PC-9 (cell line): ENCODE measurements at regions not wholly inside any gene's neighbourhood (a gene's known extent, or its start where the extent isn't known, plus 50 kb on each side); places are given as distances from the start of the nearest gene placed in this dataset.

Experiments
- BruUV-seq: library from RNA; stranded (reverse); fragments of 400-500 nt; replicated peaks from 2 replicates; lab custom pipeline; 2021; lab: Mats Ljungman, UMichigan
- CTCF ChIA-PET: fragments of 300-600 bp; sonication (Branson Sonifier 250); formaldehyde crosslinking; loops from one replicate; lab custom pipeline; 2022; ENCODE audit warnings: antibody characterized with exemption; lab: Charles Lee
- POLR2A ChIA-PET: fragments of 300-600 bp; sonication (Branson Sonifier 250); formaldehyde crosslinking; loops from one replicate; lab custom pipeline; 2022; ENCODE audit warnings: antibody characterized with exemption; ENCODE audit not compliant: unreplicated experiment; lab: Charles Lee
- DNase-seq, 2 experiments: peaks; one replicate each; pipeline versions ENCODE4 v3.0.0 to v3.0.0-alpha.2; 2015 to 2022; ENCODE audit warnings: mixed read lengths in 1 of 2
- H2AFZ ChIP-seq: fragments of 200-600 bp; sonication (generic); 2 replicates; pipeline ENCODE4 v1.8.1; 2017; ENCODE audit warnings: antibody characterized with exemption
- H3F3A ChIP-seq: fragments of 200-600 bp; sonication (generic); 2 replicates; pipeline ENCODE4 v1.8.1; 2017; ENCODE audit warnings: antibody characterized with exemption, mild to moderate bottlenecking, low read depth; ENCODE audit not compliant: insufficient read depth
- H3K27ac ChIP-seq: fragments of 200-600 bp; sonication (generic); 2 replicates; pipeline ENCODE4 v1.6.1; 2016; ENCODE audit warnings: mixed run types
- H3K27me3 ChIP-seq: fragments of 200-600 bp; sonication (generic); 2 replicates; pipeline ENCODE4 v1.6.1; 2016; ENCODE audit warnings: low read depth, mixed run types; ENCODE audit not compliant: insufficient read depth
- H3K36me3 ChIP-seq: fragments of 200-600 bp; sonication (generic); 2 replicates; pipeline ENCODE4 v1.6.1; 2016; ENCODE audit warnings: low read depth, mixed run types
- H3K4me1 ChIP-seq: fragments of 200-600 bp; sonication (generic); replicated peaks from 2 replicates; pipeline ENCODE4 v1.6.1; 2016; ENCODE audit warnings: mixed run types; ENCODE audit not compliant: insufficient read depth
- H3K4me2 ChIP-seq: fragments of 200-600 bp; sonication (generic); 2 replicates; pipeline ENCODE4 v1.6.1; 2017; ENCODE audit warnings: mixed run types
- H3K4me3 ChIP-seq: fragments of 200-600 bp; sonication (generic); 2 replicates; pipeline ENCODE4 v1.6.1; 2016; ENCODE audit warnings: mixed run types
- H3K79me2 ChIP-seq: fragments of 200-600 bp; sonication (generic); 2 replicates; pipeline ENCODE4 v1.6.1; 2017; ENCODE audit warnings: low read depth, mixed run types
- H3K9me2 ChIP-seq: fragments of 200-600 bp; sonication (generic); 2 replicates; pipeline ENCODE4 v1.8.1; 2017; ENCODE audit warnings: mild to moderate bottlenecking; ENCODE audit not compliant: insufficient read depth
- H3K9me3 ChIP-seq: fragments of 200-600 bp; sonication (generic); 2 replicates; pipeline ENCODE4 v1.8.1; 2016; ENCODE audit warnings: low read depth; ENCODE audit not compliant: insufficient read depth
- H4K20me1 ChIP-seq: fragments of 200-600 bp; sonication (generic); 2 replicates; pipeline ENCODE4 v1.8.1; 2017; ENCODE audit not compliant: insufficient read depth
- EZH2 ChIP-seq: fragments of 200-600 bp; sonication (generic); IDR thresholded peaks from 2 replicates; pipeline ENCODE4 v1.8.0; 2017; ENCODE audit warnings: antibody characterized with exemption, low read depth
- intact Hi-C: fragments of 100-400 bp; cut with micrococcal nuclease; formaldehyde crosslinking; loops from one replicate; pipeline ENCODE4 v1.10.0; 2022; ENCODE audit not compliant: unreplicated experiment
- TF ChIP-seq, protein P1 (sequence below): fragments of 200-600 bp; sonication (generic); conservative IDR thresholded peaks from 2 replicates; pipeline ENCODE4 v1.6.1; 2017; ENCODE audit warnings: mixed run types, antibody characterized with exemption, mild to moderate bottlenecking, moderate library complexity

DNA sequence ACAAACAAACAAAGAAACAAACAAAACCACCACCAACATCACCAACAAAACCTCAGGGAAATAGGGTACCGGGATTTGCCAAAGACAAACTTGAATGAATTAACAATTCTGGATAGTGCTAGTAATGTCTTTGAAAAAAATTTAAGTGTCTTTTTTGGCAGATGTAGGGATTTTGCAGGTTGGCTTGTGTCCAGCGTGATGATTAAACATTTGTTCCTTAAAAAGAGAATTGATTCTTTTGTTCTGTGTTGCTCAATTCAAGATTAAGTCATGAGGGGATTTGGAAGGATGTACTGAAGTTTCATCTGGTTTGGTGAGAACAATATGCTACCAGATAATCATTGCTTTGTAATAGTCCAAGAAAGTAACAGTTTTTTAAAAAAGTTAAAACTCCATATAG is 125.1 kb upstream of the HS3ST5 start:
- Histone ChIP-seq H3K36me3 (no peaks in the 10 kb centered on the region), H3K4me2 (no peak overlapping the region), H3K4me1 (no peaks in the 10 kb centered on the region), H3F3A (no peaks in the 10 kb centered on the region), H3K79me2 (no peaks in the 10 kb centered on the region), H3K9me2 (no peaks in the 10 kb centered on the region), H3K27ac (no peak overlapping the region), H4K20me1 (no peaks in the 10 kb centered on the region; the same call in 1 of the 2 replicates), H2AFZ (no peak overlapping the region), H3K4me3 (no peak overlapping the region), H3K27me3 (no peaks in the 10 kb centered on the region), H3K9me3 (no peaks in the 10 kb centered on the region)
- TF ChIP-seq, protein P1, sequence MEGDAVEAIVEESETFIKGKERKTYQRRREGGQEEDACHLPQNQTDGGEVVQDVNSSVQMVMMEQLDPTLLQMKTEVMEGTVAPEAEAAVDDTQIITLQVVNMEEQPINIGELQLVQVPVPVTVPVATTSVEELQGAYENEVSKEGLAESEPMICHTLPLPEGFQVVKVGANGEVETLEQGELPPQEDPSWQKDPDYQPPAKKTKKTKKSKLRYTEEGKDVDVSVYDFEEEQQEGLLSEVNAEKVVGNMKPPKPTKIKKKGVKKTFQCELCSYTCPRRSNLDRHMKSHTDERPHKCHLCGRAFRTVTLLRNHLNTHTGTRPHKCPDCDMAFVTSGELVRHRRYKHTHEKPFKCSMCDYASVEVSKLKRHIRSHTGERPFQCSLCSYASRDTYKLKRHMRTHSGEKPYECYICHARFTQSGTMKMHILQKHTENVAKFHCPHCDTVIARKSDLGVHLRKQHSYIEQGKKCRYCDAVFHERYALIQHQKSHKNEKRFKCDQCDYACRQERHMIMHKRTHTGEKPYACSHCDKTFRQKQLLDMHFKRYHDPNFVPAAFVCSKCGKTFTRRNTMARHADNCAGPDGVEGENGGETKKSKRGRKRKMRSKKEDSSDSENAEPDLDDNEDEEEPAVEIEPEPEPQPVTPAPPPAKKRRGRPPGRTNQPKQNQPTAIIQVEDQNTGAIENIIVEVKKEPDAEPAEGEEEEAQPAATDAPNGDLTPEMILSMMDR, result no peak
- no peak for TF ChIP-seq EZH2
- no peak for DNase-seq
- ChIA-PET CTCF (no interaction called here), POLR2A (no interaction called here)
- no TSS peak for BruUV-seq
- intact Hi-C loops, result no loop called here

- H3K79me2 ChIP-seq, result no peaks in the 10 kb centered on the region
- H3F3A ChIP-seq, result no peaks in the 10 kb centered on the region
- no TSS peak for BruUV-seq
- H3K9me3 ChIP-seq, result no peaks in the 10 kb centered on the region
- CTCF ChIA-PET, result no interaction called here
- TF ChIP-seq, protein P1, result no peak
- no peak for TF ChIP-seq EZH2
- H3K9me2 ChIP-seq, result no peaks in the 10 kb centered on the region
- no peak overlapping the region for H3K4me3 ChIP-seq
- intact Hi-C loops, result no loop called here
- no peaks in the 10 kb centered on the region; the same call in 1 of the 2 replicates for H4K20me1 ChIP-seq
- H3K36me3 ChIP-seq, result no peaks in the 10 kb centered on the region
- no peaks in the 10 kb centered on the region for H3K4me1 ChIP-seq
- no peak overlapping the region for H3K4me2 ChIP-seq
- H3K27ac ChIP-seq, result no peak overlapping the region
- H2AFZ ChIP-seq, result no peak overlapping the region
- DNase-seq, result no peak
- H3K27me3 ChIP-seq, result no peaks in the 10 kb centered on the region
- POLR2A ChIA-PET, result no interaction called here
These were observed 122.7 kb upstream of the HS3ST5 start for GRCh38 chr6:114465511-114465910.

GRCh38 chr6:114453737-114454276 is 111.0 kb upstream of the HS3ST5 start:
- no peaks in the 10 kb centered on the region for H4K20me1 ChIP-seq
- no peak overlapping the region for H2AFZ ChIP-seq
- H3K4me2 ChIP-seq, result no peak overlapping the region
- no peaks in the 10 kb centered on the region for H3K36me3 ChIP-seq
- intact Hi-C loops, result no loop called here
- H3K9me2 ChIP-seq, result no peaks in the 10 kb centered on the region
- no peaks in the 10 kb centered on the region for H3K79me2 ChIP-seq
- no peak for TF ChIP-seq EZH2
- TF ChIP-seq, protein P1, result no peak
- no peaks in the 10 kb centered on the region for H3K9me3 ChIP-seq
- no peaks in the 10 kb centered on the region for H3K27me3 ChIP-seq
- BruUV-seq, result no TSS peak
- no peak overlapping the region for H3K27ac ChIP-seq
- no peaks in the 10 kb centered on the region for H3F3A ChIP-seq
- no peak overlapping the region for H3K4me3 ChIP-seq
- DNase-seq, result no peak
- H3K4me1 ChIP-seq, result no peaks in the 10 kb centered on the region
- POLR2A ChIA-PET, result no interaction called here
- CTCF ChIA-PET, result no interaction called here
